ENCODE measurements at regions not wholly inside any gene's neighbourhood (a gene's known extent, or its start where the extent isn't known, plus 50 kb on each side); places are given as distances from the start of the nearest gene placed in this dataset.

DNA sequence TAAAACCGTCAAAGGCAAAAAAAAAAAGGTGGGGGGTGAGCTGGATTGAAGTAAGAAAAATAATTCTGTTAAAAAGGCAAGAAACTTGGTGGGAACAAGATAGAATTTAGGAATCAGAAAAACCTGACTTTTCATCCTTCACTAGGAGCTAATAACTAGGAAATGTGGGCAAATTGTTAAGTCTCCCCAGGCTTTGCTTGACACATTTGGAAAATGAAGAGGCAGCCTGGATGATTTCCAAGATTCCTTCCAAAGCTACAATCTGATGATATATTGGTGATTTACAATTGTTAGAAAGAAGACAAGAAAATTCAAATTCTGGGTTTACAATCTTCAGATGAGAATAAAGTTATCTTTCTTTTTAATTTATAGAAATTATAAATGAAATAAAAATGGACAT, 1062.5 kb downstream of the ADGRL3 start:
- DNase-seq (ENCODE audit: low read depth): no peak

DNA sequence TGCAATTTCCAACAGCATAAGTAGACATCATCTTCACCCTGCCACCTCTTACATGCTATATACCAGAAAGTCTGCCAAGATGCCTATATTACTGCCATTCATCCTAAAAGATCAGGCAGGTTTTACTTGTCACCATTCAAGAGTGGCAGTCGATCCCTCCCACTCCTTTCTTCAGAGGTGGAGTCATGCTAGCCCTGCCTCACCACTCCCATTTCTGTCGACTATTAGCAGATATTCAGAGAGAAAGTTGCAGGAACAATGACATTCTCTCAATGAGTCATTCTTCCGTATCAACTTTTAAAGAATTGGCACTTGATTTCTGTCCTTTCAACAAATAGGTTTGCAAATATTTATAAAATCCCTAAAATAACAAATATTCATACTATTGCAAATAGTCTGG, 1060.1 kb downstream of the ADGRL3 start:
- no peak for DNase-seq (ENCODE audit: low read depth)

DNA sequence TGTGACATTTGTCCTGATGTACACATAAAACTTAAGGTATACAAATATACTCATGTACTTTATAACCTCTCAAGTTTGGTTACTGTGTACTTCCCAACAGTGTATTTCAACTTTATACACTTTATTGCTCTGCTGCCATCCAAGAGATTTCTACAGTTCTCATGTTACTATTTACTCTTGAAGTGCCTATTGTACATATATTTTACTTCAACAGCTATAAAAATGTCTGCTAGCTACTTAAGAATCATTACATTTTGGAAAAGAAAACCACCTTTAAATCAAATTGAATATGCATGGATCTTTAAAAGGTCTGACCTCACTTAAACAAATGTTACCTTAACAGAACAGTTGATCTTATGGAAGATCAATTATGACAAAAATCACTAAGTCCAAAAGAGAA, 1056.4 kb downstream of the ADGRL3 start:
- DNase-seq (ENCODE audit: low read depth): no peak

DNA sequence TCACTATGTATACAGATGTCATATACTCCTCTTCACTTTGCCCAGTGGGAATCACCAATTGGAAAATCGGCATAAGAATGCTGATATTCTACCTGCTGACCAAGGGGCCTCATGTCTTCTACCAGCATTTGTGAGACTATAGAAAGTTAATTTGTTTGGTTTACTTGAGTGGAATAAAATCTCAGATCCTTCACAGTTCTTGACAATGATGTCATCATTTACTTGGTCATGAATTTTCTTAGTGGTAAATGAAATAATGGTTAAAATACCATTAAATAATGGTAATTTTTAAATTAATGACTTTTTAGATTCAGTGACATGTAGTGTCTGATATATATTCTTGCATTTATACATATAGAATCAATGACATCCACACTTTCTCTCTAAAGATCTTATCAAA, 1052.6 kb downstream of the ADGRL3 start:
- DNase-seq (ENCODE audit: low read depth): no peak

DNA sequence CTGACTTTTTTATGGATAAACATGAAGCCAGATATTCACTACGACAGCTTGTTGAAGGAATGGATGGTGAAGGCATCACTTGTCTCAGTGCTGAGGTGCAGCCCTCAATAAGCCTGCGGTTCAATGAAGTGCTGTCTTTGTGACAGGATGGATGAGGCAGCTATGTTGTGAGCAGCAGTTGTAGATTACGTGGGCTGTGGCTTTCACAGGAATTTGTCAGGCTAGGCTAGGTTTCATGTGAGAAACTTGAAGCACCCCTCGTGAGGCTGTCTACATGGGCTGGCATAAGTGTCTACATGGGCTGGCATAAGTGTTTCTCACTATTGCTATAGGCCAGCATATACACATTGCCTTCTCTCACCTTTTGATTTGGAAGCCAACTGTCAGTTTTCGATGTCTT, 1050.0 kb downstream of the ADGRL3 start:
- DNase-seq (ENCODE audit: low read depth): no peak

DNA sequence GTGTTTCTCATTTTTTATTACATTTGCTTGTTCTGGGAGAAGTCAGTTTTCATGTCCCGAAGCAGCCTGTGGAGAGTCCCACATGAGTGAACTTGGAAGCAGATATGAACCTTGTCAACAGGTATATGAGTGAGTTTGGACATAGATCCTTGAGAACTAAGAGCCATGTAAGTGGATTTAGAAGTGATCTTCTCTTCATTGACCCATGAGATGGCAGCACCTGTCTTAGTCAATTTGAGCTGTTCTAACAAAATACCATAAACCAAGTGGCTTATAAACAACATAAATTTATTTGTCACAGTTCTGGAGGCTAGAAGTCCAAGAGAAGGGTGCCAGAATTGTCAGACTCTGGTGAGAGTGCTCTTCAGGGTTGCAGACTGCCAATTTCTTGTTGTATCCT, 1043.8 kb downstream of the ADGRL3 start:
- DNase-seq (ENCODE audit: low read depth): no peak

DNA sequence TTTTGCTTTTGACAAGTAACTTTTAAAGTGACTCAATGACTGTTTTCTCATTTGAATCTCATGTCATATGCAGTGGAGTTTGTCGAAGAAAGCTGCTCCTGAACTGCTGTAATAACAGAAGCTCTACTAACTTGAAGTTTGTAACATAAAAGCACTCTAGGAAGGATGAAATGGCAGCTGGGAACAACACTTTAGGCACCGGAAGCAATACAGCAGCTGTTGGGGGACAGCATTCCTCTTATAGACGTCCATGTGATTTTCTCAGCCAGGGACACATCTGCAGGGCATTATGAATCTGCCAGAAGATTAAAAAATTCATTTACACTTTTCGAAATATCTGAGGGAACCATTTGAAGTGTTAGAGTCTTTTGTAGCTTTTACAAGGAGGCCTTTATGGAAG, 1035.8 kb downstream of the ADGRL3 start:
- DNase-seq (ENCODE audit: low read depth): no peak

DNA sequence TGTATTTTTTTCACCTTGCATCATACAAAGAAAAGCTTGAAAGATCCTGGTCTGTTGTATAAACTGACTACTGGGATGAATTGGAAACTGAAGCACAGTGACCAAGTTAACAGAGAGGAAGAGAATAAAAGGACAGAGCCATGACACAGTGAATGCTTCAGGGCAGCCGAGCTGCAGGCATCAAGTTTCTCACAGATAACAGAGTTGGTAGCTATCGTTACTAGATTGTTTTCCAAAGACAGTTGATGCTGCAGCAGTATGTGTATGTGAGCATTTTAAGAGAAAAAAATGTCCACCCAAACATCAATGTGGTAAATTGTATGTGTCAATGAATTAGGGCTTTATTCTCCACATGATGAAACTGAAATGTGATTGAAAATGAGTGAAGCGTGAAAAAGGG, 1032.7 kb downstream of the ADGRL3 start:
- no peak for DNase-seq (ENCODE audit: low read depth)

DNA sequence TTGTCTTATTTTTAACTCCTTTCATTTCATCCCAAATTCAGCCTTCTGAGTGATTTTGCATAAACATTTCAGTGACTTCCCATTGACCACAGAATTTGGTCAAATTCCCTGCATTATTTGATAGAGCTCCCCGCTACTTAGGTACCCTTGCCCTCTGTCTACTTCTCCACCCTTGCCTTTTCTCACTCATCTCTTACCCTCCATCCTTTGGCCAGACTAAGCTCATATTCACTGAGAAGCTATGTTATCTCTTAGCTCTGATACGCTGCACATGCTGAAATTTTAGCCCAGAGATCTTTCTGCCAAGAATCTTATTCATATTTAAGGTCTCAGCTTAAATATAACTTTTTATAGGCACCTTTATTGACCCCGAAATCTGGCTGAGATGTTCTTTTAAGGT, 1031.9 kb downstream of the ADGRL3 start:
- DNase-seq (ENCODE audit: low read depth): no peak

DNA sequence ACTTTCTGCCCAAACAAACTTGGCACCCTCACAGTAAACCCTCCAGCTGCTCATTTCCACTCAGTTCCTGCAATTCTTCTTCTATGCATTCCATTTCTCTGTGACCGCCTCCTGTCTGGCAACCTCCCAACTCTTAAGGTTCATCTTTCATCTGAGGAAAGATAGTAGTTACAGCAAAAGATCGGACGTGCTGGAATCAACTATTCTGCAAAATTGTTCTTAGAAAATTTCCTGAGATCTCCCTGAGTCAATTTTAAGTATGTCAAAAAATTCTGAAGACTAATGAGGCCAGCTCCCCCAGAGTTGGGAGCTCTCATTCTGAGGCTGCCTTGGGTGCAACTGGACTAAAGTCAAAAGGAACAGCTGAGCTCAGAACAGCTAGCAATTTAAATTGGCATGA, 1026.0 kb downstream of the ADGRL3 start:
- DNase-seq (ENCODE audit: low read depth): no peak

DNA sequence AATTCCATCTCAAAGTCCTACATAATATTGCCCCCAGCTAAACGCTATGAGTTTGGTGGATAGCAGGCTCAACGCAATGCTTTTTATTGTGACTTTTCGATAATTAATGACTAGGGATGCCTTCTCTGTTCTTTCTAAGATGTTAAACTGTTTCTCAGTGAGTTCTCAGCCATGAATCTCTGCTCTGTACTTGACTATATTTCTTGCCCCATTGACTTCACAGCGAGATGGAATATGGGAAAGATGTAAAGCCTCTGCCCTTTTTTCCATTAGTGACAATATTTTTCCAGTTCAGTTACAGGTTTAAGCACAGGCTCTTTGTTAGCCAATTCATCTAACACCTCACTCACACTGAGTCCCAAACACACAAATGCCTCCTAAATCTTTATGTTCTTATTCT, 1022.0 kb downstream of the ADGRL3 start:
- DNase-seq (ENCODE audit: low read depth): no peak

DNA sequence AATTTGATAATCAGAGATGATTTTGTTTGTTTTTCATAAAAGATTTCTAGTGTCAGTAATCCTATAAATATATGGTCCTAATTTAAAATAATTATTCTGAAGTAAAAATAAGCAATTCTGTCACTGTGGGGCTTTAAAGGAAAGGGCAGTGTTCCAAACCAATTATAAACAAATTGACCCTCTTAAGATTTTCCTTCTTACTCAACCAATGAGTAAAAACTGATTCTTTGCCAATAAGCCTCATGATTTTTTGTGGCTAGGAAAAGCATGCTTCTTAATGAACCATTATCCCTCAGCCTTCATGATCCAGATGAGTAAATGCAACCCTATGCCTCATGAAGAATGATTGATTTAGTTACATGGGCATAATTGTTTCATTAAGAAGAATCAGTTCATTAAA, 1010.4 kb downstream of the ADGRL3 start:
- no peak for DNase-seq (ENCODE audit: low read depth)

DNA sequence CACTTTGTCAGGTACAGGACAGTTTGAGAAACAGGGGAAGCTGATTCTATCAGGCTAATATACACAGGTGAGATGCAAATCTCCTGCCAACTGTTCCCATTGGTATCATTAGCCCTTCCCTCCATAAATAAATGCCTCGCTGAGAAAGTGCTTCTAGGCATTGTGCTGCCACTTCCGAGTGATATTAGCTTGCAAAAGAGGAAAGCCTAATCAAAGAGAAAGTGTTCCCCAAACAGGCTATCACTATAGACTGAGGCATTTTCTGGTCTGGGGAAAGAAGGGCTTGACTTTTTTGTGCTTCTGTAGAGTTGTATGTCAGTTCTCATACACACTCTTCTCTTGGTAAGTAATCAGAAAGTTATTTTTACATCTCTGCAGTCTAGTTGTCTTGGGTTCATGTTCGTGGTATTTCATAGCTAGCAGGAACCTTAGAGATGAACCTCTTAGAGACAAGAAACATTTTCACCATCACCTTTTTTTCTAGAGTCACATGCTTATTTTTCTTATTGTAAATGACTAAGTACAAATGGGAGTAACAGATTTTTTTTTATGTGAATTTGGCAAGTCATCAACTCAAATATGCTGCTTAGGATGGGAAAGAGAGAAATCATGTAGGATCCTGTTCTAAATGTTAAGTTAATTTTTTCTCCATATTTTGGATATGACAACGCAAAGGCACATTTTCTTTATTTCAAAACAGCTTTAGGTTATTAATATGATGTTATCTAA, 1009.8 kb downstream of the ADGRL3 start:
- no peak for DNase-seq (ENCODE audit: low read depth)

DNA sequence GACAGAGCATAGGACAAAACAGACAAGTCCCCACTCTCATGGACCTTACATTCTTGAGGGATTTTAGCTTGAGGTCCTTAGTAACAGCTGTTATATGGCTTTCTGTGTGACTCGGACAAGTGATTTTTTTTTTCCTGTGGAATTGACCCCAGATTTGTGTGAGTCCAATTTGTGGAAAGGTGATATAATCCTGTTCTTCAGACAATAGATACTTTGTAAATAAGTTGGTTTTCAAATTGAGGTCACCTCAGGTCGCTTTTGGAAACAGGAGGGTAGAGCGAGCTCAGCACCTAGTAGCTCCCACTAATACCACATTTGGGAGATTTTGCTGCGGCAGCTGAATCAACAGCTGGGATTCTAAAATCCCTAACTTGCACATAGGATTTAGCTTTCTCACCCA, 1008.8 kb downstream of the ADGRL3 start:
- DNase-seq (ENCODE audit: low read depth): no peak

DNA sequence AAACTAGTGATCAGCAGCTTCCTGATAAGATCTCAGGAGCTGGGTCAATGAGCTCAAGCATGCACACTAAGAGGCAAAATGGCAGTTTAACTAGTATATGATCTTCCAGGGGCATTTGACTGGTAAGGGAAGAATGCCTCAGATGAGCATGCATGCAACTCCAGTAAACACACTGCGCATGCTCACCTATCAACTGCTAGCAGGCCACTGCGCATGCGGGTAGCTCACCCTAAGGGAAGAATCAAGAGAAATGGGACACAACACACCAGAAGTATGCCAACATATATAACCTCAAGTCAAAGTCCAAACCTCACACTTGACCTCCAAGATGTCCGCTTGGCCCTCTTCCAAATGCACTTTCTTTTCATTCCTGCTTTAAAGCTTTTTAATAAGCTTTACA, 1004.0 kb downstream of the ADGRL3 start:
- no peak for DNase-seq (ENCODE audit: low read depth)

DNA sequence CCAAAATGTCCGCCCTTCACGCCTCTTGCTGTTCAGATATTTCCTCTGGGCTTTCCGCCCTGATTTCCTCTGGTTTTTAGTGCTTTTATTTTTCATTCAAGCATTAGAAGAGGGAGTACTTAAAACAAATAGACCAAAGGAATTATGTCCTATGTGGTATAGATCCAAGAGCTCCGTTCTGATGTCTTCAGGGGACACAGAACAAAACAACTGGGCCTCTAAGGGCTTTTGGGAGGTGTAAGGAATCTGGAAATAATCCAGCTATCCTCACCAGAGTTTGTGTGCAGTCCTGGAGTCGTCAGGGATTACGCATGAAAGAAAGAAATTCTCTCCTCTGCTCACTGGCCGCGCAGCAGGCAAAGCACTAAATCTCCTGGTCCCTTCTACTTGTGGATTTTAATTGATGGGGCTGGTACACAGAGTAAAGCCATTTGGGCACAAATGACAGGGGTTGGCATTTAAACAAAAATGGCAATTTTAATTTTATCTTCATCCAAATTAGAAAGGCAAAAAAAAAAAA, 999.2 kb downstream of the ADGRL3 start:
- no peak for DNase-seq (ENCODE audit: low read depth)

DNA sequence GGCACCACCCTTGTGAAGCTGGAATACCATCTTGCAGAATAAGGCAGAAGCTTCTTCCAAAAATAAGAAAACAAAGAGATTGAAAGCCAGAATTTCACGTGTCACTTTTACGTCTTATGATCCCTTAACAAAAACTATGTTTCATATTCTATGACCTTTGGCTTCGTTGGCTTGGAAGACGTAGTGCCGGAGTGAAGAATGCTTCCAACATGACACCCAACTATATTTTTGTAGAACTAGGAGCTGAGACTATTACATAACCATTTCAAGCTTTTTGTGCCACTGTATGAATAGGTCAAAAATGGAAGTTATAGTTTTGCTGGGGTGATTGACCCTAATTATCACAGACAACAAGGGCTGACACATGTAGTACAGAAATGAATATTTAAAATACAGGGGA, 996.2 kb downstream of the ADGRL3 start:
- no peak for DNase-seq (ENCODE audit: low read depth)

DNA sequence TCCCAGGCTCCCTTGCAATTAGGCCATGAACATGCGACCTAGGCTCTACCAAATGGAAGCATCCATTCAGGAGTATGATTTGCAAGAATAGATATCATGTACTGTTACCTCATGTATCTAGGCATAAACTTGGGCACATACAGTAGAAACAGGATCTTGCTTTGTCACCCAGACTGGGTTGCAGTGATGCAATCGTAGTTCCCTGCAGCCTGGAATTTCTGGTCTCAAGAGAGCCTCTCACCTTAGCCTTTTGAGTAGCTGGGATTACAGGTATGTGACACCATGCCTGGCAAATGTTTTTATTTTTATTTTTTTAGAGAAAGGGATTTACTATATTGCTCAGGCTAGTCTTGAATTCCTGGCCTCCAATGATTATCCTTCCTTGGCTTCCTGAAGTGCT, 994.2 kb downstream of the ADGRL3 start:
- no peak for DNase-seq (ENCODE audit: low read depth)

DNA sequence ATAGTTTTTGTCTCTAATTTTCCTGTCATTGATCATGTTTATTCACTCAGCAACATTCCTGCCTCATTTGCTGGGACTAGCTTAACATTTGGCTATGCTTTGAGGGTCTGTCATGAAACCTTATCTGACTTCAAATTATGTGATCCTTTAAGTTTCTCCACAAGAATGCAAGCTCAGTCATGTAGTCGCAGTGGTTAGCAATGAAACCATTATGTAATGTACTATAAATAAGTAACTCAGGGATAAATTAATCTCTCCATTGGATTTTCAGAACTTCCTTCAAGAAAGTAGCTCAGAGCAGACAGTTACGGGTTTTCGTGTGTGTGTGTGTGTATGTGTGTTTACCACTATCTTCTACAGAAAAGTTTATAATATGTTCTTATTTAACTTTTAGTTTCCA, 993.6 kb downstream of the ADGRL3 start:
- no peak for DNase-seq (ENCODE audit: low read depth)

DNA sequence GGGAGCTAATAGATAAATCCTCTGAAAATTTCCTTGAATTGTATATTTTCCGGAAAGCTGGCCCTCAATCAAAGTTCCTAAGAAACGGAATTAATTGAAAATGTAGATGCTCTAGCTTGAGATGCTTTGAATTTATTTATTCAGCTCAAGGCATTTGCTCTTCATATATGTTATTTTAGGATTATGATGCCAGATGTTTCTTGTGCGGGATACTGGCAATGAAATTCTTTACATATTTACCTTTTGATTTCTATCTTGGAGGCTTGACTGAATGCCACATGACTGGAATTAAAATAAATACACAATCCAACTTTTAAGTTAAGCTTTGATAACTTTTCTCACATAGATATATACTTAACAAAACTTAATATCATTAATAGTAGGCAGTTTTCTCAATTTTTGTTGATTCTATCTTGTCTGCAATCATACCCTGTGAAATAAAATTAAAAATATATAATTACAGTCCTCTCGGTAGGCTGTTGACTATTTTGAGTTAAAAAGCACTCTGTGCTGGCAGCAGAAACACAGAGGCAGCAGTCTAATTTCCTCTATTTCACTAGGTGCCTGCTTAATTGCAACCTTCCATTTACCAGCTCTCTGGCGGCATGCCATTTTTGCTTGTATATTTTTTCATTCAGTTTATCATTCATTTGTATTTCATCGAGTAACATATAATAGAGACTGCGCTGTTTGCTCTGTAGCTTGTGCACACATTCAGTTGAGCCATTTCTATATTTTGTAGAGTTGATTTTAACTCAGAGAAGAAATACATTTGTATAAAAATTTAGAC, 991.5 kb downstream of the ADGRL3 start:
- no peak for DNase-seq (ENCODE audit: low read depth)

DNA sequence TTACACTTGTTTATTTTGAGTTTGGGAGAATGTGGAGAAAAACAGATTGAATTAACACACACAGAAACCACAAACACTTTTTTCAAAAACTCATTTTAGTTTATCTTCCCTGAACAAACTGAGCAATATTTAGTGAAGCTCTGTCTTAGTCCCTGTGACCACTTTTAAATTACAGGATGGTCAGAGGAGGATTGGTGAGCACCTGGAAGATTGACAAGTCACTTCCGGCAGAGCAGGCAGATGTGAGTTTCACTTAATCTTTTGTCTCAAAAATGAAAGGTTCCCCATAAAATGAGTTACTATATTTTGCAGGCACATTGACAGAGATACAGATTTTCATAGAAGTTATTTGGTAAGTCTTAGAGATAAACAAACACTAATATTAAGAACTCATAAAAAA, 970.1 kb downstream of the ADGRL3 start:
- no peak for DNase-seq (ENCODE audit: low read depth)

DNA sequence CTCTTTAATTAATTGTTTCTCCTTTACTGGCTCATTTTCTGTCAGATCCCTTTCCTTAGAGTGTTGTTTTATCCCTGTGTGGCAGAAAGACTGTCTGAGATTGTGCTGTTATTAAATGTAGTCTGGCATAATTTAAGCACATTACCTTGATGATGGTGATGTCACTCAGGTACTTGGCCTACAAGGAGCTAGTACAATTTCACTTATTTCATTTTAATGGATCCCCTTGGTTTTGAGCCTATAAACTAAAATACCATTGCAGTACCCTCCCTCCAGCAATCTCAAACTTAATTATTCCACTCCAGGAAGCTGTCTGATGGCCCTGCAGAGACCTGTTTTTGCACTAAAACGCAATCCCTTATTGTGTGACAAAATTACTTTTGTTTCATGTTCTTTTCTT, 968.6 kb downstream of the ADGRL3 start:
- DNase-seq (ENCODE audit: low read depth): no peak

DNA sequence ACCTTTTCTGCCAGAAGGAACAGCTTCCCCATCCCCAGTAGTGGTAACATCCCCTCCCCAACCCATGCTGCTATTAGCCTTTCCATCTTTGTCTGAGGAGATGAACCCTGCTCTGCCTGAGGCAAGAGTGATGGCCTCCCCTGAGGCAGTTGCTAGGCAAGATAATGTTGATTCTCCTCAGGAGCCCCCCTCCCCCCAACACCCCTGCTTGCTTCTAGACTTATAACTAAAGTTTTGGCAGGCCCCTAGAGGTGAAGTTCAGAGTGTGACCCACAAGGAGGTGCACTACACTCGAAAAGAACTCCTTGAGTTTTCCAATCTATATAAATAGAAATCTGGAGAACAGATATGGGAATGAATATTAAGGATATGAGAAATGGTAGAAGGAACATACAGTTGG, 962.5 kb downstream of the ADGRL3 start:
- no peak for DNase-seq (ENCODE audit: low read depth)
